Endothelial cell of umbilical vein (primary cell): ENCODE measurements at regions not wholly inside any gene's neighbourhood (a gene's known extent, or its start where the extent isn't known, plus 50 kb on each side); places are given as distances from the start of the nearest gene placed in this dataset.
A peak's percentile ranks its signal among the peaks of the same experiment; 100 is the strongest.

Experiments
- BruUV-seq: library from RNA; stranded (reverse); fragments of 400-500 nt; replicated peaks from 2 replicates; lab custom pipeline; 2021; lab: Mats Ljungman, UMichigan
- CTCF ChIA-PET: fragments of 300-600, 350-600 bp; sonication (Branson Sonifier 250); formaldehyde crosslinking; loops from one replicate; lab custom pipeline; 2021; ENCODE audit warnings: antibody characterized with exemption, inconsistent platforms; lab: Charles Lee
- POLR2A ChIA-PET: fragments of 300-600, 350-600 bp; sonication (Branson Sonifier 250); formaldehyde crosslinking; loops from one replicate; lab custom pipeline; 2021; ENCODE audit warnings: antibody characterized with exemption, inconsistent platforms; lab: Charles Lee
- DNase-seq: peaks from one replicate; pipeline ENCODE4 v3.0.0-alpha.2; 2011; ENCODE audit warnings: low read depth, low spot score
- FAIRE-seq: peaks from 2 replicates; lab custom pipeline; 2011; peaks lifted over from hg19 to GRCh38; lab: Jason Lieb, UNC
- H2AFZ ChIP-seq: 2 replicates; pipeline ENCODE4 v1.6.0; 2012; ENCODE audit warnings: low read depth, low read length, control low read depth, inconsistent platforms
- H3K27ac ChIP-seq: 2 replicates; pipeline ENCODE4 v1.5.1; 2011; ENCODE audit warnings: low read depth, mild to moderate bottlenecking, control low read depth, low read length, moderate library complexity; ENCODE audit not compliant: insufficient read depth
- H3K27me3 ChIP-seq, 2 experiments: 2 replicates each; pipeline versions ENCODE4 v1.6.0 to v1.6.1; 2011; ENCODE audit warnings: low read length in 2 of 2, mixed read lengths in 1 of 2; ENCODE audit not compliant: control insufficient read depth in 2 of 2, insufficient read depth in 2 of 2
- H3K36me3 ChIP-seq, 2 experiments: 2 replicates in 1 of 2; 3 replicates in 1 of 2; pipeline ENCODE4 v1.5.1; 2011; ENCODE audit warnings: low read length in 2 of 2, mild to moderate bottlenecking in 1 of 2, moderate library complexity in 1 of 2; ENCODE audit not compliant: control insufficient read depth in 2 of 2, insufficient read depth in 2 of 2; ENCODE audit errors: extremely low read depth in 1 of 2
- H3K4me1 ChIP-seq: 3 replicates; pipeline ENCODE4 v1.5.1; 2011; ENCODE audit warnings: mild to moderate bottlenecking, low read length; ENCODE audit not compliant: control insufficient read depth, insufficient read depth; ENCODE audit errors: extremely low read depth
- H3K4me2 ChIP-seq: 2 replicates; pipeline ENCODE4 v1.6.1; 2011; ENCODE audit warnings: low read length, control low read depth, mixed read lengths; ENCODE audit not compliant: insufficient read depth
- H3K4me3 ChIP-seq, 3 experiments: fragments of 200-600 bp in 1 of 3; sonication (generic), shearing (Covaris generic) in 1 of 3; replicated peaks in 1 of 3; 2 replicates each; pipeline ENCODE4 v1.5.1; 2011 to 2016; ENCODE audit warnings: control low read depth in 3 of 3, low read length in 3 of 3, mild to moderate bottlenecking in 2 of 3, inconsistent platforms in 1 of 3, low read depth in 1 of 3, moderate library complexity in 1 of 3; ENCODE audit not compliant: insufficient read depth in 1 of 3
- H3K79me2 ChIP-seq: 2 replicates; pipeline ENCODE4 v1.6.0; 2012; ENCODE audit warnings: low read length, inconsistent platforms; ENCODE audit not compliant: control insufficient read depth, insufficient read depth
- H3K9ac ChIP-seq: replicated peaks from 2 replicates; pipeline ENCODE3; 2011; ENCODE audit warnings: low read length, control low read depth; ENCODE audit not compliant: insufficient read depth; ENCODE audit errors: extremely low read depth
- H3K9me1 ChIP-seq: replicated peaks from 3 replicates; pipeline ENCODE4 v1.6.0; 2011; ENCODE audit warnings: mild to moderate bottlenecking, low read length; ENCODE audit not compliant: control insufficient read depth, insufficient read depth; ENCODE audit errors: extremely low read depth
- H3K9me3 ChIP-seq: replicated peaks from 2 replicates; pipeline ENCODE4 v1.5.1; 2012; ENCODE audit warnings: low read length, inconsistent platforms; ENCODE audit not compliant: control insufficient read depth, insufficient read depth
- H4K20me1 ChIP-seq: replicated peaks from 2 replicates; pipeline ENCODE3; 2011; ENCODE audit warnings: mild to moderate bottlenecking, low read length; ENCODE audit not compliant: control insufficient read depth, insufficient read depth; ENCODE audit errors: extremely low read depth
- EZH2 ChIP-seq: IDR thresholded peaks from 2 replicates; pipeline ENCODE4 v1.6.1; 2012; ENCODE audit warnings: borderline replicate concordance, low read depth, mild to moderate bottlenecking, moderate library complexity, low read length, inconsistent platforms; ENCODE audit not compliant: severe bottlenecking
- FOS ChIP-seq: IDR thresholded peaks from 2 replicates; pipeline ENCODE4 v1.6.1; 2011; ENCODE audit warnings: mild to moderate bottlenecking, low read length, moderate library complexity, borderline replicate concordance; ENCODE audit not compliant: insufficient read depth
- GATA2 ChIP-seq: IDR thresholded peaks from 2 replicates; pipeline ENCODE4 v1.7.0; 2011; ENCODE audit warnings: low read depth, mild to moderate bottlenecking, moderate library complexity, mixed read lengths, low read length; ENCODE audit not compliant: insufficient read length, insufficient read depth
- JUN ChIP-seq: IDR thresholded peaks from 2 replicates; pipeline ENCODE4 v1.6.1; 2011; ENCODE audit warnings: borderline replicate concordance, low read depth; ENCODE audit not compliant: insufficient read length, insufficient read depth
- MYC ChIP-seq: IDR thresholded peaks from one replicate; pipeline ENCODE4 v1.6.1; 2011; ENCODE audit warnings: mild to moderate bottlenecking, low read depth, low read length
- POLR2A ChIP-seq: IDR thresholded peaks from 2 replicates; pipeline ENCODE4 v1.6.1; 2012; ENCODE audit warnings: low read depth, mild to moderate bottlenecking, control low read depth, low read length
- POLR2AphosphoS5 ChIP-seq: IDR thresholded peaks from 2 replicates; pipeline ENCODE4 v1.6.1; 2012; ENCODE audit warnings: low read depth, mild to moderate bottlenecking, control low read depth, low read length, moderate library complexity; ENCODE audit not compliant: insufficient read depth
- dilution Hi-C: fragments of 300-500 bp; cut with MboI; formaldehyde crosslinking; loops from one replicate; pipeline ENCODE4 v1.15.0; 2019; ENCODE audit warnings: low sequenced_read_pairs; ENCODE audit not compliant: extremely low pct_ligation_motif_present
- intact Hi-C: fragments of 100-400 bp; cut with micrococcal nuclease; formaldehyde crosslinking; loops from one replicate; pipeline ENCODE4 v1.10.0; 2022
- TF ChIP-seq, protein P1 (sequence below): IDR thresholded peaks from 2 replicates; pipeline ENCODE4 v1.6.1; 2011; ENCODE audit not compliant: insufficient read depth, insufficient read length
- TF ChIP-seq, protein P2 (sequence below), 2 donors: IDR thresholded peaks; 1 replicate in 1 of 2; 2 replicates in 1 of 2; pipeline ENCODE4 v1.5.1; 2011; ENCODE audit warnings: low read length in 2 of 2, mild to moderate bottlenecking in 2 of 2, moderate library complexity in 2 of 2, control low read depth in 1 of 2, inconsistent platforms in 1 of 2, low read depth in 1 of 2; ENCODE audit not compliant: insufficient read depth in 1 of 2; ENCODE audit errors: extremely low read depth in 1 of 2

DNA sequence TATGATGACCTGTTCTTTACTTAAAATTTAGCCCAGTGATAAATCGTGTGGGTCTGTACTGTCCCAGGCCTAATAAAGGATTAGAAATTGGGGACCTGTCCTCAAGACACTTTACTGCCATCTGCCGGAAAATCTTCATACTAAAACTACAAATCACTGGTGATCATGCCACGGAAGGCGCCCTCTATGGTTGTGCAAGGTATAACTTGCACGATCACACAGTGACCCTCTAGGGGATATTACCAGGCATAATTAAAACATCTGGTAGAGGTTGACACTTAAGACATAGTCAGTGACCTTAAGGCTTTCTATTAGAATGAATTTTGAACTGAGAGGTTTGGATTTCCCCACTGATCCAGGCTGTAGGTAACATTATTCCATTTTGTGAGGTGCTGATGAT lies 172.6 kb downstream of the BMP2 start:
- no peak for FAIRE-seq
- no TSS peak for BruUV-seq

DNA sequence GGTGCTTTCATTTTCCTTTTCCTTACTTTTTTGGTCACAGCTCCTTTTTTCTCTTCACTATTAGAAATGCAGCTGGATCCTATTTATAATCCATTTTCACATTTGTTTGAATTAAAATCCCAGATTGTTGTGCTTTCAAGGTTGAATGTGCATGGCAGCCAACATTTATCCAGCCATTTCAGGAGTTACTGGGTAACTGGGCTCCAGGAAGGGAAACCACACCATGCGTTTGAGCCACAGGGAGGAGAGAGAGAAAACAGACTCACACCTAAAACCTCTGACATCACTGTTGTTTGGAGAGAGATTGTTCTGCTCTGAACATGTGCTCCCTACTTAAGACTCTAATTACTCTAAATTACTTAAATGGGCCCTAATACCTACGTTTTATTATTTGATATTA lies 173.4 kb downstream of the BMP2 start:
- Histone ChIP-seq H3K9me1 (no peaks in the 10 kb centered on the region), H3K27ac (no peak overlapping the region), H2AFZ (no peak overlapping the region), H3K9me3 (no peaks in the 10 kb centered on the region), H3K36me3 (no peaks in the 10 kb centered on the region), H3K79me2 (no peaks in the 10 kb centered on the region), H3K27me3 (no peaks in the 10 kb centered on the region), H3K4me1 (no peaks in the 10 kb centered on the region), H4K20me1 (no peaks in the 10 kb centered on the region), H3K9ac (no peak overlapping the region), H3K4me2 (no peak overlapping the region), H3K4me3 (no peak overlapping the region)
- ChIA-PET POLR2A (no interaction called here), CTCF (no interaction called here)
- FAIRE-seq: no peak
- DNase-seq: no peak
- TF ChIP-seq POLR2AphosphoS5 (no peak), JUN (no peak), MYC (no peak), FOS (no peak), GATA2 (no peak), EZH2 (no peak), POLR2A (no peak)
- TF ChIP-seq, protein P1, sequence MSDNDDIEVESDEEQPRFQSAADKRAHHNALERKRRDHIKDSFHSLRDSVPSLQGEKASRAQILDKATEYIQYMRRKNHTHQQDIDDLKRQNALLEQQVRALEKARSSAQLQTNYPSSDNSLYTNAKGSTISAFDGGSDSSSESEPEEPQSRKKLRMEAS: no peak
- TF ChIP-seq, protein P2, sequence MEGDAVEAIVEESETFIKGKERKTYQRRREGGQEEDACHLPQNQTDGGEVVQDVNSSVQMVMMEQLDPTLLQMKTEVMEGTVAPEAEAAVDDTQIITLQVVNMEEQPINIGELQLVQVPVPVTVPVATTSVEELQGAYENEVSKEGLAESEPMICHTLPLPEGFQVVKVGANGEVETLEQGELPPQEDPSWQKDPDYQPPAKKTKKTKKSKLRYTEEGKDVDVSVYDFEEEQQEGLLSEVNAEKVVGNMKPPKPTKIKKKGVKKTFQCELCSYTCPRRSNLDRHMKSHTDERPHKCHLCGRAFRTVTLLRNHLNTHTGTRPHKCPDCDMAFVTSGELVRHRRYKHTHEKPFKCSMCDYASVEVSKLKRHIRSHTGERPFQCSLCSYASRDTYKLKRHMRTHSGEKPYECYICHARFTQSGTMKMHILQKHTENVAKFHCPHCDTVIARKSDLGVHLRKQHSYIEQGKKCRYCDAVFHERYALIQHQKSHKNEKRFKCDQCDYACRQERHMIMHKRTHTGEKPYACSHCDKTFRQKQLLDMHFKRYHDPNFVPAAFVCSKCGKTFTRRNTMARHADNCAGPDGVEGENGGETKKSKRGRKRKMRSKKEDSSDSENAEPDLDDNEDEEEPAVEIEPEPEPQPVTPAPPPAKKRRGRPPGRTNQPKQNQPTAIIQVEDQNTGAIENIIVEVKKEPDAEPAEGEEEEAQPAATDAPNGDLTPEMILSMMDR (IDR thresholded peaks at IDR 0.05; ENCODE audit: extremely low read depth in 1 of 2, insufficient read depth in 1 of 2, low read depth in 1 of 2, low read length in 2 of 2): no peak
- intact Hi-C loops: no loop called here
- BruUV-seq: no TSS peak
- dilution Hi-C loops: no loop called here

More for the DNA sequence above, 172.6 kb downstream of the BMP2 start:
- Histone ChIP-seq H3K27me3 (no peaks in the 10 kb centered on the region), H3K4me1 (no peaks in the 10 kb centered on the region), H3K4me3 (no peak overlapping the region), H3K4me2 (no peak overlapping the region), H3K79me2 (no peaks in the 10 kb centered on the region), H3K36me3 (no peaks in the 10 kb centered on the region), H3K9ac (no peak overlapping the region), H3K27ac (no peak overlapping the region), H2AFZ (no peak overlapping the region), H3K9me1 (no peaks in the 10 kb centered on the region), H3K9me3 (no peaks in the 10 kb centered on the region), H4K20me1 (no peaks in the 10 kb centered on the region)
- dilution Hi-C loops: no loop called here
- ChIA-PET POLR2A (no interaction called here), CTCF (no interaction called here)
- intact Hi-C loops: no loop called here
- TF ChIP-seq, protein P2 (IDR thresholded peaks at IDR 0.05; ENCODE audit: extremely low read depth in 1 of 2, insufficient read depth in 1 of 2, low read depth in 1 of 2, low read length in 2 of 2): peak; percentile 11 to 17
- TF ChIP-seq, protein P1: no peak
- no peak for DNase-seq
